ENCODE measurements at regions not wholly inside any gene's neighbourhood (a gene's known extent, or its start where the extent isn't known, plus 50 kb on each side); places are given as distances from the start of the nearest gene placed in this dataset.
A peak's percentile ranks its signal among the peaks of the same experiment; 100 is the strongest.
"Not testable (repeated sequence)": the region's sequence is repeated elsewhere in the genome, so short reads cannot be mapped to it uniquely, and the experiment has no call there.

- intact Hi-C loops (cut with DNase I; ENCODE audit: low total_unique reads) (no loop called here), in situ Hi-C loops (cut with MboI; ENCODE audit: low pct_ligation_motif_present in 1 of 4, low pct_unique_long_range_greater_than_20kb in 1 of 4, low sequenced_read_pairs in 3 of 4) (loop anchor here in 1 of 4 donors (25.0 kb wide), 1 partner anchor 244 kb away; no protein-coding TSS in a partner anchor)
- Histone ChIP-seq H3K4me1 (no peaks in the 10 kb centered on the region), H3K27ac (no peak overlapping the region), H3K36me3 (no peaks in the 10 kb centered on the region), H3K9me3 (no peaks in the 10 kb centered on the region), H3K27me3 (no peaks in the 10 kb centered on the region), H3K4me3 (no peak overlapping the region)
- DNase-seq: no peak
- TF ChIP-seq POLR2AphosphoS5 (IDR thresholded peaks at IDR 0.05) (no peak), CTCF (IDR thresholded peaks at IDR 0.05) (no peak), POLR2A (IDR thresholded peaks at IDR 0.05) (no peak)
Measured at GRCh38 chrX:118231464-118231863, 114.4 kb upstream of the WDR44 start.

- 17 to 38% methylated on average over 1 to 2 of the region's 2 CpGs for WGBS, 2 donors (ENCODE audit: low coverage in 1 of 2)
- intact Hi-C loops (cut with DNase I; ENCODE audit: low total_unique reads): no loop called here
- in situ Hi-C loops (cut with MboI; ENCODE audit: low pct_ligation_motif_present in 1 of 4, low pct_unique_long_range_greater_than_20kb in 1 of 4, low sequenced_read_pairs in 3 of 4): loop anchor here in 1 of 4 donors (25.0 kb wide), 1 partner anchor 252 kb away; no protein-coding TSS in a partner anchor
- Histone ChIP-seq H3K27me3 (no peaks in the 10 kb centered on the region), H3K4me3 (no peak overlapping the region), H3K27ac (peak overlapping the region in 1 of 4 donors; percentile 8), H3K4me1 (no peaks in the 10 kb centered on the region), H3K9me3 (no peaks in the 10 kb centered on the region), H3K36me3 (no peaks in the 10 kb centered on the region)
- TF ChIP-seq POLR2AphosphoS5 (IDR thresholded peaks at IDR 0.05) (no peak), EP300 (IDR thresholded peaks at IDR 0.05; ENCODE audit: low read depth) (no peak), POLR2A (IDR thresholded peaks at IDR 0.05) (no peak), CTCF (IDR thresholded peaks at IDR 0.05) (no peak)
- no peak for DNase-seq
Measured at GRCh38 chrX:118239178-118239870, 106.6 kb upstream of the WDR44 start.

GRCh38 chrX:118239913-118240698 lies 105.8 kb upstream of the WDR44 start:
- no peaks in the 10 kb centered on the region for H3K9me3 ChIP-seq
- DNase-seq: no peak
- TF ChIP-seq CTCF (IDR thresholded peaks at IDR 0.05) (no peak), POLR2AphosphoS5 (IDR thresholded peaks at IDR 0.05) (no peak), POLR2A (IDR thresholded peaks at IDR 0.05) (no peak)
- intact Hi-C loops (cut with DNase I; ENCODE audit: low total_unique reads): no loop called here
- no peaks in the 10 kb centered on the region for H3K36me3 ChIP-seq
- H3K4me1 ChIP-seq: no peaks in the 10 kb centered on the region
- WGBS, 2 donors (ENCODE audit: low coverage in 1 of 2): 59 to 60% methylated on average over 2 to 6 of the region's 6 CpGs
- no peak overlapping the region for H3K4me3 ChIP-seq
- in situ Hi-C loops (cut with MboI; ENCODE audit: low pct_ligation_motif_present in 1 of 4, low pct_unique_long_range_greater_than_20kb in 1 of 4, low sequenced_read_pairs in 3 of 4): loop anchor here in 1 of 4 donors (25.0 kb wide), 1 partner anchor 253 kb away; no protein-coding TSS in a partner anchor
- peak overlapping the region in 1 of 4 donors; percentile 8 for H3K27ac ChIP-seq
- no peaks in the 10 kb centered on the region for H3K27me3 ChIP-seq

GRCh38 chrX:118246961-118247360 lies 98.9 kb upstream of the WDR44 start:
- no CpG with 5 or more reads among the region's 2 CpGs for WGBS, 2 donors (ENCODE audit: low coverage in 1 of 2)
- H3K36me3 ChIP-seq; H3K4me3 ChIP-seq; intact Hi-C loops (cut with DNase I; ENCODE audit: low total_unique reads); H3K27me3 ChIP-seq; H3K27ac ChIP-seq; H3K4me1 ChIP-seq; H3K9me3 ChIP-seq; DNase-seq: not testable (repeated sequence)
- in situ Hi-C loops (cut with MboI; ENCODE audit: low pct_ligation_motif_present in 1 of 4, low pct_unique_long_range_greater_than_20kb in 1 of 4, low sequenced_read_pairs in 3 of 4): loop anchor here in 1 of 4 donors (25.0 kb wide), 1 partner anchor 260 kb away; no protein-coding TSS in a partner anchor

All from transverse colon (tissue), 4 donors.